Endothelial cell of umbilical vein (primary cell): ENCODE measurements at regions not wholly inside any gene's neighbourhood (a gene's known extent, or its start where the extent isn't known, plus 50 kb on each side); places are given as distances from the start of the nearest gene placed in this dataset.
"Not testable (repeated sequence)": the region's sequence is repeated elsewhere in the genome, so short reads cannot be mapped to it uniquely, and the experiment has no call there.

ENCODE experiments used
- CTCF ChIP-seq, 2 donors: IDR thresholded peaks; 1 replicate in 1 of 2; 2 replicates in 1 of 2; pipeline ENCODE4 v1.5.1; 2011; ENCODE audit warnings: low read length in 2 of 2, mild to moderate bottlenecking in 2 of 2, moderate library complexity in 2 of 2, control low read depth in 1 of 2, inconsistent platforms in 1 of 2, low read depth in 1 of 2; ENCODE audit not compliant: insufficient read depth in 1 of 2; ENCODE audit errors: extremely low read depth in 1 of 2
- EZH2 ChIP-seq: IDR thresholded peaks from 2 replicates; pipeline ENCODE4 v1.6.1; 2012; ENCODE audit warnings: borderline replicate concordance, low read depth, mild to moderate bottlenecking, moderate library complexity, low read length, inconsistent platforms; ENCODE audit not compliant: severe bottlenecking
- GATA2 ChIP-seq: IDR thresholded peaks from 2 replicates; pipeline ENCODE4 v1.7.0; 2011; ENCODE audit warnings: low read depth, mild to moderate bottlenecking, moderate library complexity, mixed read lengths, low read length; ENCODE audit not compliant: insufficient read length, insufficient read depth
- MAX ChIP-seq: IDR thresholded peaks from 2 replicates; pipeline ENCODE4 v1.6.1; 2011; ENCODE audit not compliant: insufficient read depth, insufficient read length
- POLR2A ChIP-seq: IDR thresholded peaks from 2 replicates; pipeline ENCODE4 v1.6.1; 2012; ENCODE audit warnings: low read depth, mild to moderate bottlenecking, control low read depth, low read length
- POLR2AphosphoS5 ChIP-seq: IDR thresholded peaks from 2 replicates; pipeline ENCODE4 v1.6.1; 2012; ENCODE audit warnings: low read depth, mild to moderate bottlenecking, control low read depth, low read length, moderate library complexity; ENCODE audit not compliant: insufficient read depth

GRCh38 chr15:100774044-100774443 lies 105.6 kb upstream of the ALDH1A3 start:
- not testable (repeated sequence) for TF ChIP-seq CTCF (IDR thresholded peaks at IDR 0.05; ENCODE audit: extremely low read depth in 1 of 2, insufficient read depth in 1 of 2, low read depth in 1 of 2, low read length in 2 of 2); EZH2; MAX; POLR2AphosphoS5; POLR2A; GATA2
